Uterus (tissue), 3 donors: ENCODE measurements at regions not wholly inside any gene's neighbourhood (a gene's known extent, or its start where the extent isn't known, plus 50 kb on each side); places are given as distances from the start of the nearest gene placed in this dataset.

Source experiments
- DNase-seq, 2 donors: peaks; one replicate each; pipeline ENCODE4 v3.0.0-alpha.2; 2019 to 2020
- H3K27ac ChIP-seq, 2 donors: fragments of 200-600 bp; sonication (generic); 1 replicate in 1 of 2; 2 replicates in 1 of 2; pipeline ENCODE4 v1.5.1; 2016 to 2018
- H3K27me3 ChIP-seq, 2 donors: fragments of 200-600 bp; sonication (generic); one replicate each; pipeline ENCODE4 v1.5.1; 2018 to 2019; ENCODE audit warnings: control low read depth in 1 of 2
- H3K36me3 ChIP-seq, 2 donors: fragments of 200-600 bp; sonication (generic); one replicate each; pipeline ENCODE4 v1.5.1; 2019; ENCODE audit warnings: control low read depth in 1 of 2
- H3K4me1 ChIP-seq, 2 donors: fragments of 200-600 bp; sonication (generic); one replicate each; pipeline ENCODE4 v1.5.1; 2018 to 2019; ENCODE audit warnings: control low read depth in 1 of 2
- H3K4me3 ChIP-seq, 2 donors: fragments of 200-600 bp; sonication (generic); 1 replicate in 1 of 2; 2 replicates in 1 of 2; pipeline ENCODE4 v1.5.1; 2018 to 2019; ENCODE audit warnings: mild to moderate bottlenecking in 1 of 2
- H3K9me3 ChIP-seq, 2 donors: fragments of 200-600 bp; sonication (generic); one replicate each; pipeline ENCODE4 v1.5.1; 2019; ENCODE audit warnings: control low read depth in 1 of 2
- POLR2A ChIP-seq, 2 donors: fragments of 450-650 bp; IDR thresholded peaks; one replicate each; pipeline ENCODE4 v1.6.1; 2016; ENCODE audit warnings: antibody characterized with exemption in 2 of 2, mild to moderate bottlenecking in 1 of 2, moderate library complexity in 1 of 2
- intact Hi-C: fragments of 100-400 bp; cut with DNase I; formaldehyde crosslinking; loops from one replicate; pipeline ENCODE4 v1.15.1; 2023; ENCODE audit warnings: low total_unique reads
- TF ChIP-seq, protein P1 (sequence below), 4 experiments: fragments of 200-600 bp in 2 of 4; fragments of 450-650 bp in 2 of 4; sonication (generic) in 2 of 4; IDR thresholded peaks; one replicate each; pipeline ENCODE4 v1.5.1; 2016 to 2019; ENCODE audit warnings: antibody characterized with exemption in 4 of 4, mild to moderate bottlenecking in 2 of 4, moderate library complexity in 1 of 4
- donor health status: DM: yes; HTN: yes; CAD: no.

DNA sequence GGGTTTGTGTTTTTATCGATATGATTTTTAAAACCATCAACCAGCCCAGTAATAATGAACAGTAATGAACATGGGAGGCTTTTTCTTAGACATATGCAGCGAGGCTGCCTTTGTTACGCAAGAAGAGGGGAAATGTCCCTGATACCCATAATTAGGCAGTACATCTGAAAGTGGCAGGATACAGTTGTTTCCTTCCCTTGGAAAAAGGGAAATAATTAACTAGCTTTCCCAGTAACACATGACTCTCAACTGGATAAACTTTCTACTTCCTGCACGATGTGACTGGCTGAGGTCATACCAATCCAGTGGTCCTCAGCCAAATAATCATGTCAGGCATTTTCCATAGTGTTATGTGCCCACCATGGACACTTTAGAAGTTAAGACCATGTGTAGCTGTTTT, 431.6 kb upstream of the C9orf72 start:
- intact Hi-C loops: no loop called here
- no peaks in the 10 kb centered on the region for H3K9me3 ChIP-seq
- no peak overlapping the region for H3K4me3 ChIP-seq
- DNase-seq: no peak
- TF ChIP-seq POLR2A (IDR thresholded peaks at IDR 0.05): no peak
- TF ChIP-seq, protein P1, sequence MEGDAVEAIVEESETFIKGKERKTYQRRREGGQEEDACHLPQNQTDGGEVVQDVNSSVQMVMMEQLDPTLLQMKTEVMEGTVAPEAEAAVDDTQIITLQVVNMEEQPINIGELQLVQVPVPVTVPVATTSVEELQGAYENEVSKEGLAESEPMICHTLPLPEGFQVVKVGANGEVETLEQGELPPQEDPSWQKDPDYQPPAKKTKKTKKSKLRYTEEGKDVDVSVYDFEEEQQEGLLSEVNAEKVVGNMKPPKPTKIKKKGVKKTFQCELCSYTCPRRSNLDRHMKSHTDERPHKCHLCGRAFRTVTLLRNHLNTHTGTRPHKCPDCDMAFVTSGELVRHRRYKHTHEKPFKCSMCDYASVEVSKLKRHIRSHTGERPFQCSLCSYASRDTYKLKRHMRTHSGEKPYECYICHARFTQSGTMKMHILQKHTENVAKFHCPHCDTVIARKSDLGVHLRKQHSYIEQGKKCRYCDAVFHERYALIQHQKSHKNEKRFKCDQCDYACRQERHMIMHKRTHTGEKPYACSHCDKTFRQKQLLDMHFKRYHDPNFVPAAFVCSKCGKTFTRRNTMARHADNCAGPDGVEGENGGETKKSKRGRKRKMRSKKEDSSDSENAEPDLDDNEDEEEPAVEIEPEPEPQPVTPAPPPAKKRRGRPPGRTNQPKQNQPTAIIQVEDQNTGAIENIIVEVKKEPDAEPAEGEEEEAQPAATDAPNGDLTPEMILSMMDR (IDR thresholded peaks at IDR 0.05): no peak
- no peaks in the 10 kb centered on the region for H3K4me1 ChIP-seq
- H3K36me3 ChIP-seq: no peaks in the 10 kb centered on the region
- H3K27me3 ChIP-seq: no peaks in the 10 kb centered on the region
- no peak overlapping the region for H3K27ac ChIP-seq

DNA sequence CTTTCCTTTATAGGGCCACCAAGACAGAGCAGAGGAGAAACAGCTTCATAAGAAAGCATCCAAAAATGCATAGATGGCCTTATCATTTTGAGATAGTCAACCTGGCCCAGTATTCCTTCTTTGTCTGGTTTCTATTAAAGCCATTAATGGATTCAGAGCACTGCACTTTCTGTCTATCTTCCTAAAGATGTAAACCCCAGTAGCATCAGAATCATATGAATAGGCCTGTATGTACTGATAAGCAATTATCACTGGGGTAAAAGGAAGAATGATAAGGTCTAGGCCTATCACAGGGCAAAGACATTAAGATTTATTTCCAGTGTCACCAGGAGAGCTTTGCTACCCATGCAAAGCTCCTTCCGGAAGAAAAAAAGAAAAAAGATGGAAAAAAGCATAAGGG, 432.5 kb upstream of the C9orf72 start:
- H3K4me3 ChIP-seq: no peak overlapping the region
- no peaks in the 10 kb centered on the region for H3K36me3 ChIP-seq
- TF ChIP-seq POLR2A (IDR thresholded peaks at IDR 0.05): no peak
- TF ChIP-seq, protein P1 (IDR thresholded peaks at IDR 0.05): no peak
- DNase-seq: no peak
- no peak overlapping the region for H3K27ac ChIP-seq
- intact Hi-C loops: no loop called here
- H3K4me1 ChIP-seq: no peaks in the 10 kb centered on the region
- no peaks in the 10 kb centered on the region for H3K27me3 ChIP-seq
- no peaks in the 10 kb centered on the region for H3K9me3 ChIP-seq

DNA sequence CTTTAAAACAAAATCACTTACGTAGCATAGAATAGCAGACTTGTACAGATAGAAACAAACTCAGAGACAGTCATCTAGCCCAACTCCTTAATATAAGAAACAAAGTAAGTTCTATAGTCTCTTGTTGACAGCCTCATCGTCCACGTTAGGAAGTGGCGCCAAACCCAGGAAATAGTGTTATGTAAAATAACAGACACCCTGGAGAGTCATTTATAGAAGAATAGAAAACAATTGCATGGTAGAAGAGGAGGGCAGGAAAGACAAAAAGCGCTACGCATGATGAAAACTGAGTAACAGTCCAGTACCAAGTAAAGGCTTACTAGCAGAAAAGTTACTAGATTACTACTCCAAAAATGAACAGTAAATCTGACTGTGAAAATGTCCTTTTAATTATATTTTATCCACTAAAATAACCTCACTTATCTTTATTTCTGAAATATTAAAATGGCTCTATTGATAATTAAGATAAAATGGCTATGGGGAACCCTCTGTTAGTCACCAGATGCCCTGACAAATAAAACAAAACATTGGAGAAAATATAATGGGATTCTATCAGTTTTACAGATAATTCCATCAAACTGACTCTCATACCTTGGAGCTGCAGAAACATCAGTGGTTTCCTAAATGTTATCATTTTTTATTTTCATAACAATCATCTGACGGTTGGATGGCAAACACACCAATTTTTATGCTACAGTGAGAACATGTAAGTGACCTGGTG, 434.0 kb upstream of the C9orf72 start:
- Histone ChIP-seq H3K27ac (no peak overlapping the region), H3K36me3 (no peaks in the 10 kb centered on the region), H3K27me3 (no peaks in the 10 kb centered on the region), H3K9me3 (no peaks in the 10 kb centered on the region), H3K4me3 (no peak overlapping the region), H3K4me1 (no peaks in the 10 kb centered on the region)
- no peak for DNase-seq
- TF ChIP-seq, protein P1 (IDR thresholded peaks at IDR 0.05): no peak
- no peak for TF ChIP-seq POLR2A (IDR thresholded peaks at IDR 0.05)
- intact Hi-C loops: no loop called here

DNA sequence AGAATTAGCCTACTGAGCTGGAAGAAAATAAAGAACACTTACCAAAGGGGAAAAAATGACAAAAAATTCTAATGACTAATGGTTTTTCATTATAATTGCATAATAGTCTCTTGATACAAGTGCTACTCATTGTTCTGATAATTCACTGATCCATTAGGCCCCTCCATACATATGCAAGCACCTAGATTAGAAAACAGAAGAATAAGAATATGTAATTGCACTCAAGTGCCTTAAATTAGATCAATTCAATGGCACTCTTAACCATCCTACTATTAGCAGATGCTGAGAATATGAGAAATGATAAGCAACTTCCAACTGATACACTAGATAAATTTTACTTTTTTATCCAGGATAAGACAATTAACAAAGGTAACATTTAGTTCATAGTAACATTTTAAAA, 440.9 kb upstream of the C9orf72 start:
- Histone ChIP-seq H3K27ac (no peak overlapping the region), H3K9me3 (no peaks in the 10 kb centered on the region), H3K27me3 (no peaks in the 10 kb centered on the region), H3K4me1 (no peaks in the 10 kb centered on the region), H3K4me3 (no peak overlapping the region), H3K36me3 (no peaks in the 10 kb centered on the region)
- intact Hi-C loops: no loop called here
- no peak for DNase-seq
- TF ChIP-seq, protein P1 (IDR thresholded peaks at IDR 0.05): no peak
- no peak for TF ChIP-seq POLR2A (IDR thresholded peaks at IDR 0.05)

DNA sequence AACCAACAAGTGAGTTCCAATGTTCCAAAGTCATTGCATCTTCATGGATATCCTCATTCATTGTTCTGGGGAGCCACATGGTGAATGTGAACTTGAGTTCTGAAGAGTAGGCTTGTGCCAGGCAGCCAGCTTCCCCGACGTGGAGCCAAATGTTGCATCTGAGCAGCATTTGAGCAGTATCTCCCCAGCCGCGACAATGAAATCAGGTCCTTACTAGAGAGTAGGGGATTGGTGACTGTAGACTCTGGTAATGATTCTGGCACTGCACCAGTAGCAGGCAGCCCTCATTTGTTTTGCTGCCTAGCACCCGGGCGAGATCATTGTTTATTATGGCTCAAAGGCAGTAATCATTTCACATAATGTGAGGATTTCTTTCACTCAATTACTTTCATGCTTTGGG, 451.4 kb upstream of the C9orf72 start:
- Histone ChIP-seq H3K4me3 (no peak overlapping the region), H3K9me3 (no peaks in the 10 kb centered on the region), H3K4me1 (no peaks in the 10 kb centered on the region), H3K27me3 (no peaks in the 10 kb centered on the region), H3K27ac (no peak overlapping the region), H3K36me3 (no peaks in the 10 kb centered on the region)
- no peak for DNase-seq
- TF ChIP-seq, protein P1 (IDR thresholded peaks at IDR 0.05): no peak
- TF ChIP-seq POLR2A (IDR thresholded peaks at IDR 0.05): no peak
- intact Hi-C loops: no loop called here
